ENCODE measurements at regions not wholly inside any gene's neighbourhood (a gene's known extent, or its start where the extent isn't known, plus 50 kb on each side); places are given as distances from the start of the nearest gene placed in this dataset.

- TF ChIP-seq CTCF (IDR thresholded peaks at IDR 0.05; ENCODE audit: control extremely low read depth in 1 of 3, insufficient read depth in 1 of 3, low read depth in 1 of 3, low read length in 3 of 3) = no peak
- no peak for TF ChIP-seq CREB1 (IDR thresholded peaks at IDR 0.05)
- no peak for TF ChIP-seq POLR2A (IDR thresholded peaks at IDR 0.05; ENCODE audit: control extremely low read depth in 1 of 2, low read depth in 2 of 2, low read length in 2 of 2)
- no peak for TF ChIP-seq POU5F1 (IDR thresholded peaks at IDR 0.05; ENCODE audit: low read depth, low read length)
- no peak for TF ChIP-seq RFX5 (IDR thresholded peaks at IDR 0.05; ENCODE audit: borderline replicate concordance, low read depth, low read length)
- no peak for TF ChIP-seq POLR2AphosphoS5 (IDR thresholded peaks at IDR 0.05; ENCODE audit: low read depth, low read length)
- no peak for TF ChIP-seq HDAC6 (IDR thresholded peaks at IDR 0.05; ENCODE audit: low read depth, low read length)
Measured at GRCh38 chr17:77512062-77512946, 371.5 kb downstream of the SEC14L1 start.
